NCI-H1092 treated with DMSO at 0.1 percent for 48 hours (cell line): ENCODE measurements at regions not wholly inside any gene's neighbourhood (a gene's known extent, or its start where the extent isn't known, plus 50 kb on each side); places are given as distances from the start of the nearest gene placed in this dataset.

Experiments
- DNase-seq: peaks from one replicate; lab custom pipeline; 2025; lab: John Stamatoyannopoulos, UW

DNA sequence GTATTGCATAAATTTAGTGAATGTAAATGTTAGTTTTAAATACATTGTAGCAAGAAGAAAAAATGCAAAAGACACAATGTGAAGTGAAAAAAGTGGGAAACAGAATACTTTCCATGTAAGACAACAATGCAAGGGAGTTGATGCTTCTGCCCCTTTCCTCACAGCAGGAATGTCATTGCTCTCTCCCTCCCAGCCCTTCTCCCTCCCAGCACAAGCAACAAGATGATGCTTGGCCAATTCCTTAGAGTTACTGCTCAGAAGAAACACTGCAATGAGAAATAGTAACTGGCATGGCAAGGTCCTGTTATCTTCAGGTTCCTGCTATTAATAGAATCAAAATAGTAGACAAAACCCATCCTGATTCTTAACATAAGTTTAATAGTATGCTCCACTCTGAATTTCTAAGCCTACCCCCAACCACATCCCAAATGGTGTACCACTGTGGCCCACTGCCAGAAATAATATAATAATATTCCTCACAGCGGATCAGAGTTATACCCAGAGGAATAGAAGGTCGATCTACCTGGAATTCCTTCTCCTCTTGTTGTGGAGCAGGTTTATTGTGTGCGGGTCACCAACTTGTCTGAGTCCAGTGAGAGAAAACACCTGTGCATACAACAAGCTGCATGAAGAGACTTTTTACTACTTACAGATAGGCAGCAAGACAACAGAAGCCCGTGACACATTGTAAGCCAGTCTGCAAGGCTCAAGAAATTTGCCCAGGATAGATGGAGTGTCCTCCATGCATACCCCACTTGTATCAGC is 69.8 kb upstream of the SLC7A11 start:
- no peak for DNase-seq

GRCh38 chr4:138310991-138311390 is 68.8 kb upstream of the SLC7A11 start:
- DNase-seq = no peak

GRCh38 chr4:138310498-138310897 is 68.3 kb upstream of the SLC7A11 start:
- no peak for DNase-seq

DNA sequence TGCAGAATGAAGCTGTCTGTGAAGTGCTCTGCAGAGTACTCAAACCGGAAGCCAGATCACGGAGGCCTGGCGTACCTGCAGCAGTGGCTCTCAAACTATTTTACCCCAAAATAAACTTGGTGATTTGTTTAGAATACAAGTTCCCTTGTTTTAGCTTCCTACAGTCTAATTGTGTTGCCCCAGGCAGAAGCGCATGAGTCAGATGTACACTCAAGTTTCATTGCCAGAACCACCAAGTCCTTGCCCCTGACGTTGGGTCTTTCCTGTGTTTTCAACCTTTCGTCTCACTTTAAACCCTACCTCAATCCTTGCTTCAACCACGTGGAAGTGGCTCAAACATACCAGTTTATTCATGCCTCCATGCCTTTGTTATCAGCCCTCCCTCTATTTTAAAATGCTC is 66.2 kb upstream of the SLC7A11 start:
- no peak for DNase-seq

DNA sequence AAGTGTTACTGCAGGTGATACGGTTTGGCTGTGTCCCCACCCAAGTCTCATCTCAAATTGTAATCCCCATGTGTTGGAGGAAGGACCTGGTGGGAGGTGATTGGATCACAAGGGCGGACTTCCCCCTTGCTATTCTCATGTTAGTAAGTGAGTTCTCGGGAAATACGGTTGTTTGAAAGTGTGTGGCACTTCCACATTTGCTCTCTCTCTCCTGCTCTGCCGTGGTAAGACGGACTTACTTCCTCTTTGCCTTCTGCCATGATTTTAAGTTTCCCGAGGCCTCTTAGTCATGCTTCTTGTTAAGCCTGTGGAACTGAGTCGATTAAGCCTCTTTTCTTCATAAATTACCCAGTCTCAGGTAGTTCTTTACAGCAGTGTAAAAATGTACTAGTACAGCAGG is 65.2 kb upstream of the SLC7A11 start:
- DNase-seq = no peak

- no peak for DNase-seq
These were observed 62.9 kb upstream of the SLC7A11 start for GRCh38 chr4:138305050-138305449.

DNA sequence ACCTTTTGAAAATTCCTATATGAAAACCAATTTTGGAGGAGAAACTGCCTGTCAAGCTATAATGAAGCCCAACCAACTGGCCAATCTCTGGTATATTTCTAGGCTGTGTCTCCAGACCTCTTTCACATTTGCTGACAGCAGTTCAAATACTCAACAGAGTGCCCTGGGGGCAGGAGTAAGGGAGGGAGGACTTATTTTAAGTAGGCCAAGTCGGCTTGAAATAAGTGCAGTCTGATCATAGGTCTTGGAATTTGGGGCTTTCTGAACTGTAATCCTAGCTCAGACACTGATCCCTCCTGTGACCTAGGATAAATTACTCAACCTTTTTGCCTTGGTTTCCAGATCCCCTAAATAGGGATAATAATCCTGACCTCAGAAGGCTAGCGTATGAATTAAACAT is 59.4 kb upstream of the SLC7A11 start:
- DNase-seq = no peak

GRCh38 chr4:138300616-138301015 is 58.5 kb upstream of the SLC7A11 start:
- DNase-seq = no peak

DNA sequence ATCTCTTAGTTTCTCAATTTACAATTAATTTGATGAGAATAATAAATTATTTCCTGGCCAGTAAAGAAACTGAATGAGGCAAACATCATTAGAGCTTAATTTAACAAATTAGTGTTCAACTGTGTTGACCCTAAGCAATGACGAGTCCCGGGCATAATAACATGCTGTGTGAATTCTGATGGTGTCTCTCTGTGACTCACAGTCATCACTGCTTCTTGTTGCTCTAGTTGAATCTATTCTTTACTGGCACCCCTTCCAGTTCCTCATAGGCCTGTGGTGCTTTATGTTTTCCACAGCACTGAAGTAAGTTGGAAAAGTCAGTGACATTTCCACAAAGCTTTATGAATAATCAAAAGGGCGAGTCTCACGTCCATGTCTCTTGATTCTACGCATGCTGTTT is 57.7 kb upstream of the SLC7A11 start:
- no peak for DNase-seq

- DNase-seq = no peak
These were observed 56.7 kb upstream of the SLC7A11 start for GRCh38 chr4:138298866-138299265.

DNA sequence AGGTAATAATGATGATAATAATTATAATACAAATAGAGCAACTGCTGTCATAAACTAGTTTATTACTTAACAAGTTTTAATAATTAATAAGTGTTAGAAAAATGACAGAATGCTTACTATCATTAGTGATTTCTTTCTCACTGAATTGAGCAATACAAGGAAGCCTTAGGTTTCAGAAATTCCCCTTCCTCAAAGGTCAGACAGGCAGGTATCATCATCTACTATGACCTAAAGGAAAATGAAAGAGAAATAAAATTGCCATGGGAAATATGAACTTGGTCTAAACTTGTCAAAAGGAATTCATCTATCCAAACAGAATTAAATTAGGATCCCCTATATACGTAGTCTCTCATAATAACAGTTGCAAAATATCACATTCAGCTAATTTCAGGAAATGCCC is 56.3 kb upstream of the SLC7A11 start:
- no peak for DNase-seq

DNA sequence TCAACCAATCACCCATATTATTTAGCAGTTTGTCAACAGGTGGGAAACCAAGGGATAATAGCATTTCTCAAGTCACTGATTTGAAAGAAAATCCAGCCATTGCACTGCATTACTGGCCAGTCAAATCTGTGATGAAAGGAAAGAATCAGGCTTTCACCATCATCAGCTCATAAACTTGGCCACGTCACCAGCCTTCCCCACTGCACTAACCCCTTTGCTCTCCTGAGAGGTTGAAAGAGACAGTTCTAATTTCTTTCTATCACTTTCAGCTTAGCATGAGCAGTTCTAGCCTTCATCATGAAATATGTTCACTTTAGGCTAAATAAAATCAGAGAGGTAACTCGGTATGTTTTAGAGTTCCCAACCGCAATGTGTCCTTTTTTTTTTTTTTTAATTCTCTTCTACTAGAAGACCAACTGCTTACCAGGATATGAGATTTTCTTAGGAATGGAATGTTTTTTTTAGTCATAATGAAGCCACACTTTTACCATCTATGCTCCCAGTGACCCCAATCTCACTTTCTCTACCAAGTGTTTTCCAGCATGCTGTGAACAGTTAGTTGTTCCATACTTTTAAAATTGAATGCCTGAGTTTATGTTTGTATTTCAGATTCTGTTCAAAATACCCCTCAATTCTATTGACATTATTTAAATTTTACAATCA is 55.7 kb upstream of the SLC7A11 start:
- no peak for DNase-seq

- DNase-seq = no peak
These were observed 50.2 kb upstream of the SLC7A11 start for GRCh38 chr4:138292321-138292720.
